HFF-Myc (cell line): ENCODE measurements at regions not wholly inside any gene's neighbourhood (a gene's known extent, or its start where the extent isn't known, plus 50 kb on each side); places are given as distances from the start of the nearest gene placed in this dataset.

Experiments used
- DNase-seq: peaks from one replicate; pipeline ENCODE4 v3.0.0-alpha.2; 2011; ENCODE audit warnings: low read depth; ENCODE audit errors: extremely low read depth
- H3K4me3 ChIP-seq: replicated peaks from 2 replicates; pipeline ENCODE4 v1.5.1; 2011; ENCODE audit warnings: low read depth, mild to moderate bottlenecking, control low read depth, low read length
- CTCF ChIP-seq: IDR thresholded peaks from 2 replicates; pipeline ENCODE4 v1.5.1; 2012; ENCODE audit warnings: mild to moderate bottlenecking, low read depth, low read length, control low read depth; ENCODE audit errors: missing control alignments

- TF ChIP-seq CTCF, result no peak
- no peak for DNase-seq
- H3K4me3 ChIP-seq, result no peak overlapping the region
Observed at GRCh38 chr13:70505809-70506208, 397.6 kb upstream of the KLHL1 start.

- no peak for DNase-seq
- no peak overlapping the region for H3K4me3 ChIP-seq
- TF ChIP-seq CTCF, result no peak
Observed at GRCh38 chr13:70502944-70503343, 394.7 kb upstream of the KLHL1 start.

- no peak for DNase-seq
- no peak for TF ChIP-seq CTCF
- H3K4me3 ChIP-seq, result no peak overlapping the region
Observed at GRCh38 chr13:70490320-70490935, 382.2 kb upstream of the KLHL1 start.

GRCh38 chr13:70484931-70485330 is 376.7 kb upstream of the KLHL1 start:
- H3K4me3 ChIP-seq, result no peak overlapping the region
- TF ChIP-seq CTCF, result no peak
- no peak for DNase-seq

GRCh38 chr13:70483599-70484276 is 375.5 kb upstream of the KLHL1 start:
- no peak overlapping the region for H3K4me3 ChIP-seq
- no peak for TF ChIP-seq CTCF
- DNase-seq, result no peak

- DNase-seq, result no peak
- H3K4me3 ChIP-seq, result no peak overlapping the region
- TF ChIP-seq CTCF, result no peak
Observed at GRCh38 chr13:70473907-70474306, 365.7 kb upstream of the KLHL1 start.

GRCh38 chr13:70469077-70469476 is 360.8 kb upstream of the KLHL1 start:
- no peak for DNase-seq
- H3K4me3 ChIP-seq, result no peak overlapping the region
- TF ChIP-seq CTCF, result no peak
